CMK (cell line): ENCODE measurements at regions not wholly inside any gene's neighbourhood (a gene's known extent, or its start where the extent isn't known, plus 50 kb on each side); places are given as distances from the start of the nearest gene placed in this dataset.
"Not testable (repeated sequence)": the region's sequence is repeated elsewhere in the genome, so short reads cannot be mapped to it uniquely, and the experiment has no call there.

Experiments
- DNase-seq: peaks from one replicate; pipeline ENCODE4 v3.0.0-alpha.2; 2010; ENCODE audit warnings: low read depth

DNA sequence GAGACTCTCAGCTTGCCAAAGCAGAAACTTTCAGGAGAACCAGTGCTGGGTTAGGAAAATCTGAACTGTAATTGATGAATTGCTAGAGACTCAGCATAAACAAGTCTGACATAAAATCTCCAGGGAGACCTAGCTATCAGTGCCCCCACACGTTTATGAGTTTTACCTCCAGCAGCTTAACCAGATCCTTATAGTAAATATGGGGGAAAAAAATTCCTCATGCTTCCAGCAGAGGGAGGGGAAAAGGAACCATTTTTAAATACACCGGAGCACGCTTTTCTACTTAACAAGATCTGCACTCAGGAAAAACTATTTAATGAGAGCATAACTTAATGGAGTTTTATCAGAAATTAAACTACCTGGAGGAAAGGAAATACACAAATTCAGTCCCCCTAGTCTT is 1040.7 kb upstream of the INTU start:
- DNase-seq, result no peak

DNA sequence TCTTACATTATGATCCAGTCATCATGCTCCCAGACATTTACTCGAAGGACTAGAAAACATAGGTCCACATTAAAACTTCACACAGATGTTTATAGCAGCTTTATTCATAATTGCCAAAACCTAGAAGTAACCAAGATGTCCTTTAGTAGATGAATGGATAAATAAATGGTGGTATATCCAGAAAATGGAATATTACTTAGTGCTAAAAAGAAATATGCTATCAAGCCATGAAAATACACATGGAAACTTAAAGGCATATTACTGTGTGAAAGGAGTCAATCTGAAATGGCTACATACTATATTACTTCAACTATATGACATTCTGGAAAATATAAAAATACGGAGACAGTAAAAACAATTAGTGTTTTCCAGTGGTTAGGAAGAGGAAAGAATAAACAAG is 1039.1 kb upstream of the INTU start:
- no peak for DNase-seq

DNA sequence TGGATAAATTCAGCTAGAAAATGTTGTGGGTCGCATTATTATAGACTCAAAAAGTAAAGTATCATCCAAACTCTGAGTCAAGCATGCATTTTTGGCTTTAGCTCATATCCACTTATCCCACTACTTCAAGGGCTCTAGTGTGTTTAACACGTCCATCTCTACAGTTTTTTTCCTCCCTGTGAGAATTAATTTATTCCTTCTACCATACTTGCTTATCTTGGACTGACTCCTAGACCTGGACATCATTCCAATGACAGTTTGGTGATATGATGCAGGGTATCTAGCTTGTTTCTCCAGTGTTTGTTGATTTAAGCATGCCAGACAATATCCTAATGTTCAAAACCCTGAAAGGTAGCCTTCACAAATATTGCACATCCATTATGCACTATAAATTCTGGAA is 1037.1 kb upstream of the INTU start:
- no peak for DNase-seq

DNA sequence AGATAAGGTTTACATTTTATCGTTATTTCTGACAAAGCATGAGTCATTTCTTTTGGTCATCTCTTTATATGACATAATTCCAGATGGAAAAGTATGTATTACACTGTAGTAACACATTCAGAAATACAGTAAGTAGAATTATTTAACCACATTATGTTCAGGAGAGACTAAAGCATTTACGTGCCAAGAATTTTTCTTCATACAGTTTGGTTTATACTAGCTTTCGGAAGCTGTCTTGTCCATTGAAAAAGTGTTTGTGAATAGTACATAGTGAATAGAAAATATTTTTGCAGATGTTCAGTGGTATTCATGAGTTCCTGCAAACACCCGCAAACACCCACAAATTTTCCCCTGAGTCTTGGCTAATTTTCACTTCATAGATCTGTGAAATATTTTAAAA is 1033.0 kb upstream of the INTU start:
- DNase-seq, result no peak

DNA sequence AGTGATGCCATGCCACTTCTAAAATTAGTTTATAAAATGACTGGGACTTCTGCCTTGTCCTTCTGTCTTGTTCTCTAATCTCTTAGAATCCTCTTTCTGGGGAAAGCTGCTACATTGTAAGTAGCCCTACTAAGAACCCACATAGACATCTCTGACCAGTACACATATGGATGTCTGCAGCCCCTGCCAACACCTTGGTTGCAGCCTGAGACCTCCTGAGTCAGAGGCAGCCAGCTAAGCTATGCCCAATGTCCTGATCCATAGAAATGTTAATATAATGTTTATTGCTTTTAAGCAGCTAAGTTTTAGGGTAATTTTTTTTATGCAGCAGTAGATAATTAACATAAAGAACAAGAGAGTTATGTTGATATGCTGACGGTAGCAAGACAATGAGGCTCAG is 1029.5 kb upstream of the INTU start:
- no peak for DNase-seq

DNA sequence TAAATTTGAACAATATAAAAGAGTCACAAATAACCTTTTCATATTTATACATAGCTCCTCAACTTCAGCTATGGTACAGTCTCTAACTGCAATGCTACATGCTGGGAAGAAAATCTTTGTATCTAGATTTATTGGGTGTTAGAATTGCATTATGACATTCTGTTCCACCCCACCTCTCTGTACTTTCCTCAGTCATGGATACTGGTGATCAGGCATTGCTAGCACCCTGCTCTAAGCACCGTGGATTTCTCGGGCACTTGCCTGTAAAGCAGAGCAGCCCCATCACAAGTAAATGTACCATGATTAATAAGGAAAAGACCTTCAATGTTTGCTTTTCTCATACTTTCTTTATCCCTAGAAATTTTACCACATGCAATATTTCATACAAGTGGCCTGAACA is 1028.9 kb upstream of the INTU start:
- DNase-seq, result no peak

DNA sequence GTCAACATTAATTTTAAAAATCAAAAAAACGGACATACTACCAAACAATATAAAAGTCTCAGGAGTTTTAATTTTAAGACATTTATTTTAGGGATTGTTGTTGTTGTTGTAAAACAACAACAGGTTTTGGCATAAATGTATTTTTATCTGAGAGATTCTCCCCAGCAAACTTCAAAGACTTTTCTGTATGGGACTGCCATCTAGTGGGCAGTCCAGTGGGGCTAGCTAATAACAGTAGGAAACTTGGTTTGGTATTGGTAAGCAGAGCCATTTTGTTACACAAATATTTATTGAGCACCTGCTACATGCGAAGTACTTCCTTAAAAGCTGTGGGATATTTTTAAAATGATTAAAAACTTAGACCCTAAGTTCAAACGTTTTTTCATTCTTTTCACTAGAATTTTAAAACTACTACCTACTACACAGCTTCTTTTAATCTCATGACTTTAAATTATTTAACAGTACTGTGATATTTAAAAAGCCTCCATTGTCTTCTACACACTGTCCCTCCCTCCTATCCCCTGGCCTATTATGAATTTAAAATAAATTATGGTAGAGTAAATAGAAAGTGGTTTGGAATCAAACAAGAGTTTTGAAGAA is 1028.4 kb upstream of the INTU start:
- peak; percentile 22 for DNase-seq

DNA sequence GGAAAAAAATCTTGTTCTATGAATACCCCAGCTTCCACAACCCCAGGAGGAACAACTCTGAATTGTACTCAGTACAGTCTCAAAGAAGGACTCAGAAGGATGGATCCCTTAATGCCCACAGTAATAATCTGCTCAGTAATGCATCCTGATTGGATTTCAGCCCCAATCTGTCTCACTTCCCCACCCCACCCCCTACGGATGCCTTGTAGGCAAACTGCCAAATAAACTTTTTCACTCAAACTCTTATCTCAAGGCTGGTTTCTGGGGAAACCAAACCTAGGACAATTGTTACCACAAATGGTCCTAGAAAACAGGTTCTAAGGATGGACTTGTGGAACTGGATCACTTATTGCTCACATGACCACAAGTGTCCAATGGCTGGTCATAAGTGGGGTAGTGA is 1021.8 kb upstream of the INTU start:
- DNase-seq, result no peak

DNA sequence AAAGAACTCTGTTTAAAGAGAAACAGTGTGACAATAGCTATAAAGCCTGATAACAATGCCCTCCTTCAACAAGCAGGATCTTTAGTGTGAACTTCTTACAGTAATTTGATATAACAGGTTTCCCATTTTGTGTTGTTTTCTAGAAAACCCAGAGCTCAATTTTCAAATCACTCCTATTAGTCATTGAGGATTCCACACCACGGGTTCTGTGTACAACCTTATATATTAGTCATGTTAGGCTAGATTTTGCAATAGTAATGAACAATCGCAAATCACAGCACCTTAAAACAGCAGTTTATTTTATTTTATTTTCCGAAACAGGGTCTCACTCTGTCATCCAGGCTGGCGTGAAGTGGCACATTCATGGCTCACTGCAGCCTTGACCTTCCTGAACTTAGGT is 1020.9 kb upstream of the INTU start:
- no peak for DNase-seq

DNA sequence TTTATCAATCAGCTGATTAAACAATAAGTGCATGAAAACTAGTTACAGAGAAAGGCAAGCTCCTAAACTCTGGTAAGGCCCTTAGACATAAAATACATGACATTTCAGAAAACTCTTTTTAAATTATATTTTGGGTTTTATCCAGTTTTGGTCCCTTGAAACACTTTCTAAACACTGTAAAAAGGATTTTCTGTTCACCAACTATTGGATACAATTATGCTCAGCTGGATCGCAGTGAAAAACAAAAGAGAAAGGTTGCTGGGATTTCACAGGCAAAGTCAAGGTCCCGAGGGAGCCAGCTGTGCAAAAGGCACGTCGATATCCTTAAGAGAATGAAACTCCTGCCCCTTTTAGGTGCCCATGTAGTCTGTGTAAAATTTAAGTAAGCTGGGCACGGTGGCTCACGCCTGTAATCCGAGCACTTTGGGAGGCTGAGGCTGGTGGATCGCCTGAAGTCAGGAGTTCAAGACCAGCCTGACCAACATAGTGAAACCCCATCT is 1018.4 kb upstream of the INTU start:
- no peak for DNase-seq

DNA sequence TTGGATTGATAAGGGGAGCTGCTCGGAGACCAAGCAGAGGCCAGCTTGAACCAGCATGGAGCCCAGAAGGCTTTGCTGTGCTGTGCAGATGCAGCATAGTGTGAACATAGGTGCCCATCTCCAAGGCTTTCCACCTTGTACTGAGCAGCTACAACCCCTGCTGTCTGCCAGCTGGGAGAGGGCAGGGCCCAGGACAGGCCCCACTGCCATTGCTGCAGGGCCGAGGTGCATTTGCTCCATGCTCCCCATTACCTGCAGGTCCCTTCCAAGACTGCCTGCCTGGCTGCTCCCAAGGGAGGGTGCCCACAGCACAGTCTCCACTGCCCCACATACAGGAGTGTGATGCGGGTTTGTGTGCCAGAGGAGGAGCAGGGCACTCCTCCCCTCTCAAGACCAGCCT is 1016.0 kb upstream of the INTU start:
- no peak for DNase-seq

DNA sequence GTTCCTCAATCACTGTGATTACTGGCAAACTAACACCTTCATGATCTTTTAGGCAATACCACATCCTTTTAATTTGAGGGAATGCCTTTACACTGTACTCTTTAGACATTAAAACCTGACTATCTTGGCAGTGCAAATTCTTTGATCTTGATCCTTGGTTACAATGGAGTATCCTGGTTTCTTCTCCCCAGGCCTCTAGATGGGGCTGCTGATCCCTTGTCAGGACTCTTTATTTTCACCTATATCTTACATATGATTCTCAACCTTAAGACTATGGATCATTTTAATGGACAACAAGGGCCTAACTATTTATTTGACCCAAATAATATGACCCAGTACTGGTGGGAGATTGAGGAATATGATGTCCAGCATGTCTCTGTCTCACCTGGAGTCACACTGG is 1005.5 kb upstream of the INTU start:
- no peak for DNase-seq

DNA sequence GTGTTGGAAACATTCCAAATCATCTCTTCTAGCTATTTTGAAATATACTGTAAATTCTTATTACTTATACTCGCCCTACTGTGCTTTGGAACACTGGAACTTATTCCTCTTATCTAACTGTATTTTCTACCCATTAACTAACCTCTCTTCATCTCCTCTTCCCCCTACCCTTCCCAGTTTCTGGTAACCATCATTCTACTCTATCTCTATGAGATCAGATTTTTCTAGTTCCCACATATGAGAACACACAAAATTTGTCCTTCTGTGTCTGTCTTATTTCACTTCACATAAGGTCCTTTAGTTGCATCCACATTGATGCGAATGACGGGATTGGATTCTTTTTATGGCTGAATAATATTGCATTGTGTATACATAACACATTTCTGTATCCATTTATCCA is 1003.8 kb upstream of the INTU start:
- DNase-seq, result no peak

DNA sequence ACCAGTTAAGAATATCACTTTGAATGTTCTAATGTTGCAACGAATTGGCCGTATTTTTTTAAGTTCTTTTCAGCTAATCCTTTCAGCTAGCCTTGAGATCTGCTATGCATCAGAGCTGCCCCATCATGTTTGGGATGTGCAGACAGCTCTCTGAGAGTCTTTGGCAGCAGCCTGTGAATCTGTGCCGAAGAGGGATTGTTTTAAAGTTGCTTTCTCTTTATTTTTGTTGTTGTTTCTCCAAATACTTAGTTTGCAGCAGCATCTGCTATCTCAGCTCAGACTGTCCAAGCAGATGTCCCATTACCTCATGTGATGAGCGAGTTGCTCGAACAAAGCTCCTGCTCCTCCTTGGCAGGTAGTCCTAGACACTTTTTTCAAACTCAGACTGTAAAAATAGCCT is 1002.5 kb upstream of the INTU start:
- no peak for DNase-seq

DNA sequence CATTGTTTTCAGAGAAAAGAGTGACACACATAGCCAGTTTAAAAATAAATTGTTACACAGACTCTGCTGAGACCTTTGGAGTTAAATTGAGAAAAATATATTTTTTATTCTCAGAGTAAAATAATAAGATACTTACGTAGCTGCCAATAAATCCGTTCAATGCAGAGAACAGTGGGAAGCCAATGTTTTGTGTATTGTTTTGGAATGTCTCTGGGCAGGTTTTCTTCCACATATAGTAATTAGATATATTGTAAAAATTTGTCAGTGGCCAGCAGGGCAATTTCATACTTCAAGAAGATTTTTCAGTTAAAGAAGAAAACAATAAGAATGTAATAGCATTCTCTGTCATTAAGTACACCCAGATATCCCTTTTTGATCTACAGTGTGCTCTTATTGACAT is 999.5 kb upstream of the INTU start:
- DNase-seq, result no peak

DNA sequence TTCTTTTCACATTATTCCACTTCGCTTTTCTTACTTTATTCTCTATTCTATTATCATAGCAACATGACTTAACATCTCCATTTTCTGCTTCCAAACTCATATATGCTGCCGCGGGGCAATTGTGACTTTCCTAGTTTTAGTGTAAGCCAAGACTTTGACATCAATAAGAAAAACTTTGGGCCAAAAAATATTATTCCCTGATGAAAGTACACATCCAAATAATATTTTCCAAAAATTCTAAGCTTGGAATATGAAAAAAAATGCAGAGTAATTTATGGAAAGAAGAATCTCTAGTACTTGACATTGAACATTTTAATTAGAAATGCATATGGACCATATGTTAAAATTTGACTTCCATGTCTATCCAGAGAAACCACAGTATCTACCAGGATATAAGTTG is 995.1 kb upstream of the INTU start:
- no peak for DNase-seq

DNA sequence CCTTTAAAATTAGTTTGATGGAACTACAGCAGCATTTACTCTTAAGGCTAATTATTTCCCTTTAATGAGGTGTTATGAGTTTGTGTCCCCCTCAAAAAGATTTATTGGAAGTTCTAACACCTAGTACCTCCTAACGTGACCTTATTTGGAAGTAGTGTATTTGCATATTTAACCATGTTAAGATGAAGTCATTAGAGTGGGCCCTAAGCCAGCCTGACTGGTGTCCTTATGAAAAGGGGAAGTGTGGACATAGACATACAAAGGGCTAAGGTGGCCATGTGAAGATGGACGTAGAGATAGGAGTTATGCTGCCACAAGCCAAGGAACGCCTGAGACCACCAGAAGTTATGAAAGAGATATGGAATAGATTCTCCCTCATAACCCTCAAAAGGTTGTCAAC is 985.4 kb upstream of the INTU start:
- DNase-seq, result no peak

DNA sequence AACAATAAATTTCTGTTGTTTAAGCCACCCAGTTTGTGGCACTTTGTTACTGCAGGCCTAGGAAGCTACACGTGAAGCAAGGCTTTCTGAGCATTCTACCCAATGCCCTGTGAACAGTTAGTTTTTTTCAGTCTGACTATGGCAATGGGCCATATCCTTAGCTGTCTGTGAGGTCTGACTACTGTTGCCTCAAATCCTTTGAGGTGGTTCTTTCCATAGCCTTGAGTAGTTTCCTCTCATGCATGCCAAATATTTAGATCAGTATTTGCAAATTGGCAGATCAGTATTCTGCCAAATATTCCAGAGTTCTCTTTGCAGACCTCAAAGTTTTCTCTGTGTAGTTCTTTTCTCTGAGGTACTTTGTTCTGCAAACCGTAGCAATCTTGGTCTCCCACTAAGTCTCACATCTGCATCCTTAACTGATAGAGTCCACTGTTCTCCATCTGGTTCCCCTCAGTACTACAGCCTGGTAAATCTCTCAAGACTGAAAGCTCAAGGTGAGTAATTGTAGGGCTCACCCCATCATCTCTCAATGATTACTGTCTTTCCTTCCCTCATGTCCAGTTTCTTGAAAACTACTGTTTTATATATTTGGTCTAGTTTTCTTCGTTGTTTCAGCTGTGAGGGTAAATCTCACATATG is 984.9 kb upstream of the INTU start:
- no peak for DNase-seq

DNA sequence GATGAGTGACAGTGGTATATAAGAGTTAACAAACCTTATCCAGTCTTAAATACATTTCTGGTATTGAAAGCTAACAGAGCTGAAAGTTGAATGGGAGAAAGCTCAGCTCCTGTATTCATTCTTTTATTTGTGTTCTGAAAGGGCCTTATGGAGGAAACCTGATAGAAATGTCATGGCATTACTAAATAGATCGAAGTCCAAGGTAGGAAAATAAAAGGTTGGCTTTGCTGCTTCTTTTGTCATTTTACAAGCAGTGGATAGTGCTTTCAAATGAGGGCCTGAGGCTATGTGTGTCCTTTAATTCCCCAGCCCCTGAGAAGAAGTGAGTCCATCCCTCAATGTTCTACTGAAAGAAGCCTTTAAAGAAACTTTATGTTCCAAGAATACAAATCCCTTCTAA is 974.3 kb upstream of the INTU start:
- DNase-seq, result no peak

DNA sequence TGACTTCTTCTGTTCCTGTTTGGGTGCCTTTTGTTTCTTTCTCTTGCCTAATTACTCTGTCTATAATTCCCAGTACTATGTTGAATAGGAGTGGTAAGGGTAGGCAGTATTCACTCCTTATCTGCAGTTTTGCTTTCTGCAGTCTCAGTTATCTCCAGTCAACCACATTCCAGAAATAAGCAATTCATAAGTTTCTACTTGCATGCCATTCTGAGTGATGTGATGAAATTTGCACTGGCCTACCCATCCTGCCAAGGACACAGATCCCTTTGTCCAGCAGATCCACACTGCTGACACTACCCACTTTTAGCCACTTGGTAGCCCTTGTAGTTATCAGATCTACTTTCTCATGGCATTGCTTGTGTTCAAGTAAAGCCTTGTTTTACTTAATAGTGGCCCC is 971.6 kb upstream of the INTU start:
- DNase-seq, result no peak

DNA sequence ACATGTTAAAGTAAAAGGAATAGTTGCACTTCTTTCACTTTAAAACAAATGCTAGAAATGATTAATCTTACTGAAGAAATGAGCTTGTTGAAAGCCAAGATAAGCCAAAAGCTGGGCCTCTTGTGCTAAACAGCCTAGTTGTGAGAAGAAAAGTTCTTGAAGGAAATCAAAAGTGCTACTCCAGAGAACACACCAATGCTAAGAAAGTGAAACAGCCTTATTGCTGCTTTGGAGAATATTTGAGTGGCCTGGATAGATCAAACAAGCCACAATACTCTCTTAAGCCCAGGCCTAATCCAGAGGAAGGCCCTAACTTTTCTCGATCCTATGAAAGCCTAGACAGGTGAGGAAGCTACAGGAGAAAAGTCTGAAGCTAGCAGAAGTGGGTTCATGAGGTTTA is 967.9 kb upstream of the INTU start:
- no peak for DNase-seq

DNA sequence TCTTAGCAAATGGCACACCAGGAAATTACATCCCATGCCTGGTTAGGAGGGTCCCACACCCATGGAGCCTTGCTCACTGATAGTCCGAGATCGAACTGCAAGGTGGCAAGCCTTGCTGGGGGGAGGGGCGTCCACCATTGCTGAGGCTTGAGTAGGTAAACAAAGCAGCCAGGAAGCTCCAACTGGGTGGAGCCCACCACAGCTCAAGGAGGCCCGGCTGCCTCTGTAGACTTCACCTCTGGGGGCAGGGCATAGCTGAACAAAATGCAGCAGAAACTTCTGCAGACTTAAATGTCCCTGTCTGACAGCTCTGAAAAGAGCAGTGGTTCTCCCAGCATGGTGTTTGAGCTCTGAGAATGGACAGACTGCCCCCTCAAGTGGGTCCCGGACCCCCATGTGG is 962.7 kb upstream of the INTU start:
- DNase-seq, result not testable (repeated sequence)

DNA sequence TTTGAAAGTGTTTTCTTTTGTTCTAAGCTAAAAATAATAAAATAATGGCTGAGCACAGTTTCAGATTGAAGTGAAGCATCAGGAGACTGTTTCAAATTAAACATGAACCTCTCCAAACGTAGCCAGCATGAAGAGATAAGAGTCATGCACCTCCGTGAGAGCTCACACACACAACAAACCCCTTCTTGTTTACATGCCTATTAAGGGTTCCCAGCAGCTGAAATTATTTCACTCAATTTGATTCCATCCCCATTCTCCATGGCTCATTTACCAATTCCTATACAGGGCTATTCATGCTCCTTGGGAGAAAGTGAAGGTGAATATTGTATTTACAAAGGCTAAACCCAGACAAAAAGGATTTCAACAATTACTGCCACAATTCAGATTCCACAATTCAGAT is 954.1 kb upstream of the INTU start:
- no peak for DNase-seq

DNA sequence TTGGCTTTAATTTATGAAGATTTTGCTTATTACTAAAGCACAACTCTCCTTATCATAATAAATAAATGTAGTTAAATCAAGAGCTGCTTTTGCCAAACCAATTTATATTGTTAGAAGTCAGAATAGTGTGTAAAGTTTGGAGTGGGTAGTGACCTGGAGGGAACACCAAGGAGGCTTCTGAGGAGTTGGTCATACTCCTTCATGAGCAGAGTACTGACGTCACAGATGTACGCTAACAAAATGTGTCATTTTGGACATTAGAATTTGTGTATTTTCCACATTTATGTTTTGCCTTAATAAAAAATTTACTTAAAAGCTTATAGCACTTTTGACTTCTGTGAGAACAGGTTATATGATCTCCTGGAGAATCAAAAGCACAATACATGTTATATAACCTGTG is 953.5 kb upstream of the INTU start:
- DNase-seq, result no peak
